DND-41 (cell line): ENCODE measurements at regions not wholly inside any gene's neighbourhood (a gene's known extent, or its start where the extent isn't known, plus 50 kb on each side); places are given as distances from the start of the nearest gene placed in this dataset.

Source experiments
- ATAC-seq: fragments of 200-7000 bp; cut with Tn5 transposase; 3 replicates; pipeline ENCODE4 v1.9.1; 2021; ENCODE audit warnings: low read depth; ENCODE audit not compliant: insufficient read depth
- DNase-seq: peaks from one replicate; pipeline ENCODE4 v3.0.0-alpha.2; 2020
- H2AFZ ChIP-seq: 2 replicates; pipeline ENCODE4 v1.6.0; 2012; ENCODE audit warnings: low read depth, low read length
- H3K27ac ChIP-seq: 2 replicates; pipeline ENCODE4 v1.5.1; 2012; ENCODE audit warnings: low read length, inconsistent platforms
- H3K27me3 ChIP-seq: fragments of 200-600 bp; sonication (generic); 2 replicates; pipeline ENCODE4 v1.6.0; 2012; ENCODE audit warnings: low read length, mild to moderate bottlenecking, inconsistent platforms; ENCODE audit not compliant: insufficient read depth, poor library complexity
- H3K36me3 ChIP-seq: 2 replicates; pipeline ENCODE4 v1.5.1; 2012; ENCODE audit warnings: low read length, inconsistent platforms; ENCODE audit not compliant: insufficient read depth
- H3K4me1 ChIP-seq: 2 replicates; pipeline ENCODE4 v1.5.1; 2012; ENCODE audit warnings: mild to moderate bottlenecking, low read length; ENCODE audit not compliant: insufficient read depth
- H3K4me2 ChIP-seq: 2 replicates; pipeline ENCODE4 v1.6.0; 2012; ENCODE audit warnings: mild to moderate bottlenecking, moderate library complexity, low read length, inconsistent platforms; ENCODE audit not compliant: insufficient read depth
- H3K4me3 ChIP-seq, 2 experiments: fragments of 200-600 bp in 1 of 2; shearing (Covaris generic) in 1 of 2; 2 replicates each; pipeline ENCODE4 v1.5.1; 2012 to 2016; ENCODE audit warnings: inconsistent platforms in 2 of 2, low read length in 2 of 2, mild to moderate bottlenecking in 2 of 2, low read depth in 1 of 2, moderate library complexity in 1 of 2
- H3K79me2 ChIP-seq: 2 replicates; pipeline ENCODE4 v1.6.0; 2012; ENCODE audit warnings: low read length, inconsistent platforms; ENCODE audit not compliant: insufficient read depth
- H3K9ac ChIP-seq: 2 replicates; pipeline ENCODE4 v1.6.0; 2012; ENCODE audit warnings: low read depth, mild to moderate bottlenecking, inconsistent platforms, low read length, moderate library complexity
- H3K9me3 ChIP-seq: 2 replicates; pipeline ENCODE4 v1.5.1; 2012; ENCODE audit warnings: low read length, moderate library complexity, mild to moderate bottlenecking, inconsistent platforms; ENCODE audit not compliant: insufficient read depth, severe bottlenecking
- H4K20me1 ChIP-seq: 2 replicates; pipeline ENCODE4 v1.6.0; 2012; ENCODE audit warnings: low read length; ENCODE audit not compliant: insufficient read depth
- CTCF ChIP-seq: IDR thresholded peaks from 2 replicates; pipeline ENCODE4 v1.5.1; 2012; ENCODE audit warnings: borderline replicate concordance, low read length, moderate library complexity, mild to moderate bottlenecking; ENCODE audit not compliant: poor library complexity, severe bottlenecking; ENCODE audit errors: extremely low read depth
- EZH2 ChIP-seq: IDR thresholded peaks from 3 replicates; pipeline ENCODE4 v1.6.1; 2012; ENCODE audit warnings: borderline replicate concordance, low read depth, mild to moderate bottlenecking, moderate library complexity, low read length, inconsistent platforms; ENCODE audit not compliant: severe bottlenecking

- no peak overlapping the region for H3K4me3 ChIP-seq
- ATAC-seq, result no peak
- no peaks in the 10 kb centered on the region for H3K27me3 ChIP-seq
- no peaks in the 10 kb centered on the region for H3K9me3 ChIP-seq
- H3K4me1 ChIP-seq, result no peaks in the 10 kb centered on the region
- no peak overlapping the region for H3K9ac ChIP-seq
- H3K4me2 ChIP-seq, result no peak overlapping the region
- no peak for DNase-seq
- H3K36me3 ChIP-seq, result no peaks in the 10 kb centered on the region
- no peaks in the 10 kb centered on the region for H4K20me1 ChIP-seq
- no peaks in the 10 kb centered on the region for H3K79me2 ChIP-seq
- TF ChIP-seq CTCF (no peak), EZH2 (no peak)
- no peak overlapping the region for H2AFZ ChIP-seq
- no peak overlapping the region for H3K27ac ChIP-seq
Measured at GRCh38 chr4:164381859-164382258, 372.1 kb upstream of the SMIM31 start.

DNA sequence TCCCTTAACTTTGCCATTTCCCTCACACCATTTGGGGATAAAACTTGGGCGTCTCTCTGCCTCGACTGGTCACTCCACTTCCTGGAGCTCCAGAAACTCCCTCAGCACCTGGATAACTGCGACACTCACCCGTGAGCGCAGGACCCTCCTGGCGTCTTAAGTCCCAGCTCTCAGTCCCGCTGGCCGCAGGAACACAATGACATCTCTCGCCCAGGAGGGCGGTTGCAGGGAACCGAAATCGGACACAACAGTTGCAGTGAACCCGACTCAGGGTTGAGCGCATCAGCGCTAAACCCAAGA, 370.9 kb upstream of the SMIM31 start:
- Histone ChIP-seq H3K79me2 (no peaks in the 10 kb centered on the region), H2AFZ (no peak overlapping the region), H3K4me1 (no peaks in the 10 kb centered on the region), H3K36me3 (no peaks in the 10 kb centered on the region), H3K27me3 (no peaks in the 10 kb centered on the region), H3K4me2 (no peak overlapping the region), H3K9ac (no peak overlapping the region), H3K9me3 (no peaks in the 10 kb centered on the region), H3K27ac (no peak overlapping the region), H4K20me1 (no peaks in the 10 kb centered on the region), H3K4me3 (no peak overlapping the region)
- DNase-seq, result no peak
- ATAC-seq, result no peak
- TF ChIP-seq CTCF, result no peak
- no peak for TF ChIP-seq EZH2

- H3K9me3 ChIP-seq, result no peaks in the 10 kb centered on the region
- no peaks in the 10 kb centered on the region for H4K20me1 ChIP-seq
- no peak overlapping the region for H3K27ac ChIP-seq
- DNase-seq, result no peak
- no peak overlapping the region for H3K9ac ChIP-seq
- TF ChIP-seq CTCF (no peak), EZH2 (no peak)
- no peak overlapping the region for H2AFZ ChIP-seq
- no peaks in the 10 kb centered on the region for H3K79me2 ChIP-seq
- no peak overlapping the region for H3K4me2 ChIP-seq
- no peak overlapping the region for H3K4me3 ChIP-seq
- ATAC-seq, result no peak
- H3K36me3 ChIP-seq, result no peaks in the 10 kb centered on the region
- no peaks in the 10 kb centered on the region for H3K4me1 ChIP-seq
- no peaks in the 10 kb centered on the region for H3K27me3 ChIP-seq
Measured at GRCh38 chr4:164383358-164384220, 370.3 kb upstream of the SMIM31 start.

- H2AFZ ChIP-seq, result no peak overlapping the region
- no peak for DNase-seq
- no peak overlapping the region for H3K4me2 ChIP-seq
- H4K20me1 ChIP-seq, result no peaks in the 10 kb centered on the region
- H3K4me3 ChIP-seq, result no peak overlapping the region
- H3K9ac ChIP-seq, result no peak overlapping the region
- ATAC-seq, result no peak
- H3K79me2 ChIP-seq, result no peaks in the 10 kb centered on the region
- H3K36me3 ChIP-seq, result no peaks in the 10 kb centered on the region
- no peaks in the 10 kb centered on the region for H3K4me1 ChIP-seq
- H3K27ac ChIP-seq, result no peak overlapping the region
- TF ChIP-seq EZH2, result no peak
- H3K9me3 ChIP-seq, result no peaks in the 10 kb centered on the region
- H3K27me3 ChIP-seq, result no peaks in the 10 kb centered on the region
Measured at GRCh38 chr4:164384416-164384815, 369.5 kb upstream of the SMIM31 start.
